Karpas-422 (cell line): ENCODE measurements at regions not wholly inside any gene's neighbourhood (a gene's known extent, or its start where the extent isn't known, plus 50 kb on each side); places are given as distances from the start of the nearest gene placed in this dataset.

Experiments
- DNase-seq: peaks from one replicate; pipeline ENCODE4 v3.0.0-alpha.2; 2015
- H2AFZ ChIP-seq: fragments of 200-600 bp; sonication (generic); 2 replicates; pipeline ENCODE4 v1.6.1; 2014; ENCODE audit warnings: antibody characterized with exemption, low read length, mixed read lengths
- H3K27ac ChIP-seq: fragments of 200-600 bp; sonication (generic); 2 replicates; pipeline ENCODE4 v1.5.1; 2014; ENCODE audit warnings: mild to moderate bottlenecking, low read length, moderate library complexity
- H3K27me3 ChIP-seq: fragments of 200-600 bp; sonication (generic); 2 replicates; pipeline ENCODE4 v1.6.1; 2014; ENCODE audit warnings: low read length, mixed read lengths
- H3K36me3 ChIP-seq: fragments of 200-600 bp; sonication (generic); 2 replicates; pipeline ENCODE4 v1.6.1; 2014; ENCODE audit warnings: low read length, mixed read lengths; ENCODE audit not compliant: insufficient read depth
- H3K4me1 ChIP-seq: fragments of 200-600 bp; sonication (generic); 2 replicates; pipeline ENCODE4 v1.6.1; 2014; ENCODE audit warnings: mild to moderate bottlenecking, low read length, mixed read lengths
- H3K4me2 ChIP-seq: fragments of 200-600 bp; sonication (generic); 2 replicates; pipeline ENCODE4 v1.6.1; 2014; ENCODE audit warnings: low read length, low read depth, mild to moderate bottlenecking; ENCODE audit not compliant: poor library complexity, severe bottlenecking
- H3K4me3 ChIP-seq: fragments of 200-600 bp; sonication (generic); 2 replicates; pipeline ENCODE4 v1.5.1; 2014; ENCODE audit warnings: mild to moderate bottlenecking, antibody characterized with exemption, low read length, mixed read lengths
- H3K79me2 ChIP-seq: fragments of 200-600 bp; sonication (generic); 2 replicates; pipeline ENCODE4 v1.6.1; 2014; ENCODE audit warnings: mild to moderate bottlenecking, low read length, mixed read lengths
- H3K9ac ChIP-seq: fragments of 200-600 bp; sonication (generic); 2 replicates; pipeline ENCODE4 v1.6.0; 2014; ENCODE audit warnings: low read length
- H3K9me2 ChIP-seq: fragments of 200-600 bp; sonication (generic), shearing (Covaris generic); replicated peaks from 2 replicates; pipeline ENCODE4 v1.6.0; 2014; ENCODE audit warnings: mild to moderate bottlenecking, low read length, moderate library complexity; ENCODE audit not compliant: insufficient read depth
- H3K9me3 ChIP-seq: fragments of 300-700, 200-600 bp; sonication (generic); 2 replicates; pipeline ENCODE4 v1.6.1; 2014; ENCODE audit warnings: low read length, mixed read lengths
- H4K20me1 ChIP-seq: fragments of 200-600 bp; sonication (generic); 2 replicates; pipeline ENCODE4 v1.6.1; 2014; ENCODE audit warnings: mild to moderate bottlenecking, antibody characterized with exemption, low read length, low read depth; ENCODE audit not compliant: insufficient read depth

DNA sequence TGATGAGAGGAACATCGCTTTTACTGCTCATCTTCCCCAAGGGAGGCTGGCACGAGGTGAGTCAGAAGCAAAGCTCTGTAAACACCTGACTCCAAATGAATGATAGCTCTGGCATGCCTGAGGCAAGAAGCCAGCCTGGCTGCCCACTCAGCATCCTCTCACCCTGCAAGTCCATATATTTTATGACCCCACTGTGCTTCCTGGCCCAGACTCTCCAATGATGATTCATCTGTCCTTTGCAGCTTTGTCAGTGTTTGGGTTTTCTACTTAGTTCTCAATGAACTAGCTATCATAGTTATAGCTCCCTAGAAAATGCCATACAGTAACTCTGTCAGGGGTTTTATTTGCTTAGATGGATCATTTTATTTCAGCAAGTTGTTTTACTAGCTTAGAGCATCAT, 52.1 kb upstream of the FSTL4 start:
- no peaks in the 10 kb centered on the region for H3K79me2 ChIP-seq
- H3K9ac ChIP-seq = no peak overlapping the region
- H3K9me3 ChIP-seq = no peaks in the 10 kb centered on the region
- no peaks in the 10 kb centered on the region for H4K20me1 ChIP-seq
- H3K27me3 ChIP-seq = no peaks in the 10 kb centered on the region
- no peak overlapping the region for H3K4me2 ChIP-seq
- H2AFZ ChIP-seq = no peak overlapping the region
- H3K36me3 ChIP-seq = no peaks in the 10 kb centered on the region
- no peaks in the 10 kb centered on the region for H3K4me1 ChIP-seq
- no peak for DNase-seq
- H3K27ac ChIP-seq = no peak overlapping the region
- H3K9me2 ChIP-seq = no peaks in the 10 kb centered on the region
- H3K4me3 ChIP-seq = no peak overlapping the region

GRCh38 chr5:133663397-133664054, 51.2 kb upstream of the FSTL4 start:
- Histone ChIP-seq H3K79me2 (no peaks in the 10 kb centered on the region), H3K9ac (no peak overlapping the region), H3K4me2 (no peak overlapping the region), H3K27ac (no peak overlapping the region), H3K4me1 (peaks cover 8% of the 10 kb centered on the region), H3K9me3 (no peaks in the 10 kb centered on the region), H2AFZ (no peak overlapping the region), H3K36me3 (no peaks in the 10 kb centered on the region), H3K4me3 (no peak overlapping the region), H4K20me1 (no peaks in the 10 kb centered on the region), H3K27me3 (no peaks in the 10 kb centered on the region), H3K9me2 (no peaks in the 10 kb centered on the region)
- DNase-seq = no peak

DNA sequence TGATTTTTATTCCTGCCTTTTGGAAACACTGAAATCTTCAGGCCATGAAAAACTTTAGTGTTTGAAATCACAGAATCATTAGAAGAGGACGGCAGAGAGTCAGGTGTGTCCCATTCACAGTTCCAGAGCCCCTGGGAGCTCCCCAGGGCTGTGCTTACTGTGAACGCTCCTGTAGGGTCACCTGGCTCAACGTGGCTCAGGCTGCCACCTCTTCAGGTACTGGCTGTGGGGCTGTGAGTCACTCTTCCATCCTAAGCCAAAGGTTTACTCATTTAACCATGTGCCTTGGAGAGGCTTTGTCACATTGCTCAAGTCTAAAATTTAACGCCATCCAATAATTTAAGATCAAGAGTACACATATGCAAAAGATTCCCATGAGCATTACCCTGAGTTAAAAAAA, 50.2 kb upstream of the FSTL4 start:
- Histone ChIP-seq H3K9me2 (no peaks in the 10 kb centered on the region), H3K27me3 (no peaks in the 10 kb centered on the region), H3K27ac (no peak overlapping the region), H3K4me2 (no peak overlapping the region), H3K4me1 (peaks cover 17% of the 10 kb centered on the region), H3K36me3 (no peaks in the 10 kb centered on the region), H3K4me3 (no peak overlapping the region), H4K20me1 (no peaks in the 10 kb centered on the region), H3K9me3 (no peaks in the 10 kb centered on the region), H2AFZ (no peak overlapping the region), H3K79me2 (no peaks in the 10 kb centered on the region), H3K9ac (no peak overlapping the region)
- DNase-seq = no peak
